GM18508 (cell line): ENCODE measurements at regions not wholly inside any gene's neighbourhood (a gene's known extent, or its start where the extent isn't known, plus 50 kb on each side); places are given as distances from the start of the nearest gene placed in this dataset.

Experiments used
- ATAC-seq: cut with Tn5 transposase; IDR thresholded peaks from one replicate; pipeline ENCODE4 v1.9.1; 2021; ENCODE audit warnings: moderate number of reproducible peaks; ENCODE audit not compliant: insufficient read depth, unreplicated experiment

GRCh38 chr15:26477044-26477443 is 295.8 kb downstream of the GABRB3 start:
- ATAC-seq, result no peak

GRCh38 chr15:26475554-26475953 is 297.3 kb downstream of the GABRB3 start:
- no peak for ATAC-seq

DNA sequence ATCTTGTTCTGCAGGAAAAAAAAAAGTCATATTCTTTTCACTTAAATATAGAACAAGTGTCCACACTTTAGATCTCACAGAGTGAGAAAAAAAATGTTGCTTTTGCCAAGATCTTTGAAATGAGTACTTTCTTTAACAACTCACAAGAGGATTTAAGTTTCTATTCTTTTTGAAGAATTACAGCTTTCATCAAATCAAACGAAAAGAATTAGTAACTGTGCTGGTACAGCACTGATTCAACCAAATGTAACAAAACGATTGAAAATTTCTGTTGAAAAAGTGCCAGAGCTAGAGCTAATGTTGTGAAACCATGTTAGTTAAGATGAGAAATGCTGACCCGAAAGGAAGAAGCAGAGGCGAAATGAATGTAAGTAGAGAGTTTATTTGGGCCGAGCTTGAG is 300.2 kb downstream of the GABRB3 start:
- no peak for ATAC-seq

DNA sequence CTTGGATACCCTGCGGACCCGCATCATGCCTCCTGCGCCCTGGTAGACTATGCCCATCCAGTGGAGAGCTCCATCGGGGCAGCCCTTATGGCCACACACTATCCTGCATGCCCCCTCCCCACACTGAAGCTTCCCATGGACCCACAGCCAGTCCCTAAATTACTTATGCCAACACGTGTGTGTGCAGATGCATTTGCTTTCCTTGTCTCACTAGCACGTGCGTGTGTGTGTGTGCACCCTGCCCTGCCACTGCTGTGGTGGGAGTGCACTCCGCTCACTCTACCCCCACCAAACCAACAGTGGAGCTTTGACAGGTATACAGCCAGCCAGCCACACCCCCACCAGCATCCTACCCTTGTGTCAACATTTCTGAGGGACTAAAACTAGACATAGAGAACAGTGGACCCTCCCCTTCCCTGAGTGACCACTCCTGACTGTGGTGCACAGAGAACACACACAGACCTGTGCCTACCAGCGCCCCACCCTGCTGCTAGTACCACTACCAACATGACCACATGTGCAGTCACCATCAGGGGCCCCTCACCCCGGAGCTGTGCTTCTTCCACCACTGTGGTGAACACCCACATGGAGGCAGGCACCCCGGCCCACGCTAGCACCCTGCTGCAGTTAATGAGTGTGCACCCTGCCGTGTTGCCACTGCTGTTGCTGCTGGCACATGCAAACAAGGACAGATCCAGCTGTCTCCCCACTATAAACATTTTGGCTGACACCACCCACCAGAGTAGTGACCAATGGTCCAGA is 310.8 kb downstream of the GABRB3 start:
- no peak for ATAC-seq

DNA sequence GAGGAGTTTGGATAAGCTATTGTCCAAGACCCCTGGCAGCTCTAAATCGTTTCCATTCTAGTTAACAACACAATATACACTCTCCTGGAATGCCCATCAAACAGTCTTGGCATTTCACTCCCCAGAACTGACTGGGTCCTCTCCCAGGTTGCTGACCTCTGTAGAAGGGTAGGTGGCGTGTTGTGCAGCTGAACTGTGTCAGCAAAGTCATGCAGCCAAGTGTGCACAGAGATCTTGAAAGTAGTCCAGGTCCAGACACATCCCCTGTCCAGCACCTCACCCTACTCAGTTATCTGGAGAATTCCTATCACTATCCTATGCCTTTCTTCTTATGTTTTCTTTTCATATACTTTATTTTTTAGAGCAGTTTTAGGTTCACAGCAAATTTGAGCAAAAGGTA is 312.7 kb downstream of the GABRB3 start:
- ATAC-seq, result no peak

- ATAC-seq, result no peak
These were observed 317.0 kb downstream of the GABRB3 start for GRCh38 chr15:26455828-26456227.

DNA sequence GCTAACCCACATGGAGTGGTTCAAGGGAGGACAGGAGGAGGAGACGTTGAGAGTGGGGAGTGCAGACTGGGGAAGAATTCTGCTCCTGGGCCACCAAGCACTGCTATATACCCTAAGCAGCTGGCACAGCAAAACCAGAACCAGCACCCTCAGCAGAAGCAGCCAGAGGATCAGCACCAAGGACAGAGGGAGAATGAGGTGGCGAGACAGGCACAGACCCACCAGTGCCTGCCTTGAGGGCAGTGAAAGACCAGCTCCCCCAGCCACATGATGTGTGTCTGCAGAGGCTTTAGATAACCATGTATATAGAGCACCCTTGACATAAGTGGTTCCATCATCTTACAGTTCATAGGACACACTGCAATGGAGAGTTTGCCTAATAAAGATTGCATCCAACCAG is 319.0 kb downstream of the GABRB3 start:
- ATAC-seq, result no peak

DNA sequence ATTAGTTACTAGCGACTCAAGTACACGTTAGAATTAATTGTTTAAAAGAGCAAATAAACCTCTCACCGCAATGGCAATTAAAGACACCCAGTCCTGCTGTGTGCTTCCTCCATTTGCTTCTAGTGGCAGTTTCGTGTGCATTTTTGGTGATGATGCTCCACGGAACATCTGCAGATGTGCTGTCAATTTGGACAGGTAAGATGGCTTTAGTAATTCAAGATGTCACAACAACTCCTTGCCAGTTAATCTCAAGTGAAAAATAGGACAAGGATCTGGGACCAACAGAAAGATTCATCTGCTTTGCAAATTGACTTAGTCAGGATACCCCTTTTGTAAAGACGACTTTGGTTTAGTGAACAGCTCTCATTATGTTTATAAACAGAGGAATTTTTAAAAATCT is 320.9 kb downstream of the GABRB3 start:
- no peak for ATAC-seq

DNA sequence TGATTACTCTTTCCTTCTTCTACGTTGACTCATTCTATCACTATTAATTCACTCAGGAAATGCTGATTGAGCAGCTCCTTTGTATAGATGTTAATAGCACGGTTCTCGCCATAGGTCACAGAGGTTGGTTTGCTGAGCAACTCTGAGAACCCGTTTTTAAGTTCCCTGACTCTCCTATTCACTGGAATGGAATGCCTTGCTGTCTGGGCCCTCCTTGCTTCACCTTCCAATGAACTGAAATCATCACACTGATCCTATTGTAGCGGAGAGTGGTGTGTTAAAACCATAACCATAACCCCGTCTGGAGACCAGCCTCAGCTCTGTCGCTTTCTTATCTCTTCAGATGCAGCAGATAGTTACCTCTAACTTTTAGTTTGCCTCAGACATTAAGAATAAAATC is 323.6 kb downstream of the GABRB3 start:
- no peak for ATAC-seq

DNA sequence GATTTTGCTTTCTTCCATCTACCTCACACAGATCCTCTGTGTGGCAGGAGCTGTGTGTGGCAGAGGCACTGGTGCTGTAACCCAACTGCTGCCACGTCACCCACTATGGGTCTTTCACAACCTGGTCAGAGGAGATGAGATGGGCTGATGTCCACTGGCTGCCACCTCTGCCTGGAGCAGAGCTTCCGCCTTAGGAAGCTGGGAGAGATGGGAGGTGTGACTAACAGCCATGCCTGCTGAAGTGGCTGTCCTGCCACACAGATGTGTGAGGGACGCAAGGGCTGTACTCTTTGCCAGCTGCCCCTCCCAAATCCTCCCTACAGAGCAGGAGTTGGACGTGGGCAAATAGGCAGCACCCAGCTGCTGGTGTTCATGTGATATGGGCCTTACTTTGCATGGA is 329.5 kb downstream of the GABRB3 start:
- ATAC-seq, result no peak

DNA sequence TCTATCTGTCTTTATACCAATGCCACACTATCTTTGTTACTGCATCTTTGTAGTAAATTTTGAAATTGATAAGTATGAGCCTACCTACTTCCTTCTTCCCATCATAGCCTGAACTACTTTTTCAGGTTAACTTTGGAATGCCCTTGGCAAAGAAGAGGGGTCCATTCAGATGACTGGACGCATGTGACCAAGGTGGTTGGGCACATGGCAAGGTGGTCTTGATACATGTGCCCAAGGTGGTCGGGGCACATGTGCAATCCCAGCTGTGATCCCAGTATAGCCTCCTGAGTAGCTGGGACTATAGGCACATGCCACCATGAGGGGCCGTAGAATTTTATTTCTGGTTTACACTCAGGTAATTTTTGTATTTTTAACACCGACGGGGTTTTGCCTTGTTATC is 330.2 kb downstream of the GABRB3 start:
- no peak for ATAC-seq

DNA sequence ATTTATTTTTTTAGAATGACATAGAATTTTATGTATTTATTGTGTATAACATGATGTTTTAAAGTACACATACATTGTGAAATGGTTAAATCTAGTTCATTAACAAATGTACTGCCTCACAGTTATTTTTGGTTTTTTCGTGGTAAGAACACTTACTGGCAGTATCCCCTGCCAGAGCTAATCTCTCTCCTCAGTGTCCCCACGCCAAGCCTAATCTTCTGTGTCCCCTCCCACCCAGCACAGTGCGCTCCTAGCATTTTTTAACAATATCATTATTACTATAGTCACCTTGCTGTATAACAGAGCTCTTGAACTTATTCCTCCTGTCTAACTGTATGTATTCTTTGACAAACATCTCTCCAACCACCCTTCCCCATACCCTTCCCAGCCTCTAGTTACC is 333.2 kb downstream of the GABRB3 start:
- no peak for ATAC-seq

DNA sequence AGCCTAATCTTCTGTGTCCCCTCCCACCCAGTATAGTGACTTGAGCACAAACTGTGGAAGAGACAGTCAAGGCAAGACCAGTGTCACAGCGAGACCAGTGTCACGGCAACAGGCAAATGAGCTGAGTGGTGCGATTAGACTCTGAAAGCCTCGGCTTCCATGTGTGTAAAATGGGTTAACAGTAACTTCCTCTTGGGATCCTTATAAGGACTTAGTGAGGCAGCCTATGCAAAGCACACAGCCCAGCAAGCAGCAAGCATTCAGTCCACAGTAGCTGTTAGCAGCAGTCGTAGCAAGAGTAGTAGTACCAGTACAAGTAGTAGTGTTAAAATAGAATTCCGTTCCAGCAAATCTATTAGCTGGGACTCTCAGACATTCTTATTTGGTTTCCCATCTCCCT is 334.1 kb downstream of the GABRB3 start:
- ATAC-seq, result no peak

DNA sequence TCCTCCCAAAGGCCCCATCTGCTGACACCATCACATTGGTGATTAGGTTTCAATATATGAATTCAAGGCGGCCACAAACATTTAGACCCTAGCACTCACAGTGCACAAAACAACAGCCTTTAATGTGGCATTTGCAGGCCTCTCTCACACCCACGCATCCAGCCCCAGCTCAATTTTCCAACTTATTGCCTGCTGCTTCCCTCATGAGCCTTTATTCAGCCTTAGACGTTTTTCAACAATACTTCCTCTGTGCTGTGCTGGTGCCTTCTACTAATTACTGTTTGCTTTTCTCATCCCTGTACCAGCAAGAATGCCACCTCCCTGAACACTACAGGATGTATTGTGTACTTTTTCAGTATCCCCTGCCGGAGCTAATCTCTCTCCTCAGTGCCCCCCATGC is 334.6 kb downstream of the GABRB3 start:
- ATAC-seq, result no peak

DNA sequence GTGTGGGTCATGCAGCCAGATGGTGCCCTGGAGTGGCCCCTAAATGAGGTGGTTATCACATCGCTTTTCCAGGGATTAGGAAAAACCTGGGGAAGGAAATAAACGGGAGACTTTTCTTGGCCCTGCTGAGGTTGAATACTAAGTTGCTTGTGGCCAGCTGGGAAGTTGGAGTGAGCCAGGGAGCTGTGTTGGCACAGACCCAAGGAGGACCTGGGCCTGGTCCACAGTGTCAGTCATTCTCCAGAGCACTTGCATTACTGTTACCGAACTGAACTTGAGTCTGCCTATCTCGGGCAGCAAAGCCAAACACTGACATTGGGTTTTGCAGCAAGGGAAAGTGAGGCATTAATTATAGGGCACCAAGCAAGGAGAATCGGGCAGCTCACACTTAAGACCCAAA is 339.0 kb downstream of the GABRB3 start:
- no peak for ATAC-seq

- no peak for ATAC-seq
These were observed 339.8 kb downstream of the GABRB3 start for GRCh38 chr15:26433060-26433459.

DNA sequence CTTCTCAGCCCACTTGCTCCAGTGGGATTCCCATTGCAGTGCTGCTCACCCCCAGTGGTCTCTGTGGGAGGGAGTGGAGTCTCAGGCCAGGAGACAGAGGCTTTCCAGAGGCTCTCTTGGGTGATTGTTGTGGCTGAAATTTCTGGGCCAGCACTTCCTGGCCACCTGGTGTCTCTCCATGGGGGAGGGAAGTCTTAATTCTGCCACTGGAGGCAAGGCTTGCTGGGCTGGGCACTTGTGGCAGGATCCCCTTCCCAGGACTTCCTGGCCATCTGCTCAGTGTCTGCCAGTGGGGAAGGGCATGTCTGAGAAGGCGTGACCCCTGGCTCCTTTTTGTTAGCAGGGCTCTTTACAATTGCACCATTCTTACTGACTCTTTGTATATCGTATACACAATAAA is 351.8 kb downstream of the GABRB3 start:
- ATAC-seq, result no peak

GRCh38 chr15:26395624-26396023 is 377.2 kb downstream of the GABRB3 start:
- no peak for ATAC-seq

GRCh38 chr15:26394801-26395200 is 378.1 kb downstream of the GABRB3 start:
- no peak for ATAC-seq

- ATAC-seq, result no peak
These were observed 379.9 kb downstream of the GABRB3 start for GRCh38 chr15:26392956-26393355.

- ATAC-seq, result no peak
These were observed 381.2 kb downstream of the GABRB3 start for GRCh38 chr15:26391567-26392194.

GRCh38 chr15:26382444-26383072 is 390.3 kb downstream of the GABRB3 start:
- no peak for ATAC-seq
